WERI-Rb-1 (cell line): ENCODE measurements at regions not wholly inside any gene's neighbourhood (a gene's known extent, or its start where the extent isn't known, plus 50 kb on each side); places are given as distances from the start of the nearest gene placed in this dataset.

Experiments used
- DNase-seq: peaks from one replicate; pipeline ENCODE4 v3.0.0-alpha.2; 2020
- H3K27ac ChIP-seq: fragments of 250-450 bp; sonication (Bioruptor Pico); 2 replicates; pipeline ENCODE4 v1.5.1; 2020; ENCODE audit warnings: mild to moderate bottlenecking, moderate library complexity
- H3K27me3 ChIP-seq: fragments of 250-450 bp; sonication (Bioruptor Pico); 2 replicates; pipeline ENCODE4 v1.5.1; 2021; ENCODE audit warnings: mild to moderate bottlenecking, low read depth, moderate library complexity; ENCODE audit not compliant: insufficient read depth, severe bottlenecking
- H3K36me3 ChIP-seq: fragments of 250-450 bp; sonication (Bioruptor Pico); 2 replicates; pipeline ENCODE4 v1.5.1; 2020; ENCODE audit warnings: mild to moderate bottlenecking, moderate library complexity
- H3K4me3 ChIP-seq: 2 replicates; pipeline ENCODE4 v1.5.1; 2011; ENCODE audit warnings: low read depth, mild to moderate bottlenecking, control low read depth, low read length
- H3K9me3 ChIP-seq: fragments of 250-450 bp; sonication (Bioruptor Pico); 2 replicates; pipeline ENCODE4 v1.5.1; 2021; ENCODE audit warnings: mild to moderate bottlenecking, moderate library complexity; ENCODE audit not compliant: severe bottlenecking
- CTCF ChIP-seq: IDR thresholded peaks from 2 replicates; pipeline ENCODE4 v1.5.1; 2011; ENCODE audit warnings: low read depth, mild to moderate bottlenecking, control low read depth, inconsistent platforms, low read length

GRCh38 chr4:140242357-140243277 is 88.6 kb upstream of the MAML3 start:
- Histone ChIP-seq H3K4me3 (no peak overlapping the region), H3K27me3 (no peaks in the 10 kb centered on the region), H3K36me3 (no peaks in the 10 kb centered on the region), H3K9me3 (no peaks in the 10 kb centered on the region), H3K27ac (peak overlapping the region; percentile 21)
- TF ChIP-seq CTCF = no peak
- DNase-seq = no peak

- peak; percentile 82 for DNase-seq
- Histone ChIP-seq H3K27me3 (no peaks in the 10 kb centered on the region), H3K9me3 (no peaks in the 10 kb centered on the region), H3K36me3 (no peaks in the 10 kb centered on the region), H3K27ac (peak overlapping the region; percentile 85), H3K4me3 (no peak overlapping the region)
- TF ChIP-seq CTCF = no peak
Observed at GRCh38 chr4:140240237-140240636, 86.3 kb upstream of the MAML3 start.

- Histone ChIP-seq H3K27ac (peak overlapping the region; percentile 85), H3K36me3 (no peaks in the 10 kb centered on the region), H3K27me3 (no peaks in the 10 kb centered on the region), H3K9me3 (no peaks in the 10 kb centered on the region), H3K4me3 (no peak overlapping the region)
- DNase-seq = peak; percentile 37
- TF ChIP-seq CTCF = no peak
Observed at GRCh38 chr4:140239311-140239710, 85.3 kb upstream of the MAML3 start.

- no peak for TF ChIP-seq CTCF
- H3K9me3 ChIP-seq = no peaks in the 10 kb centered on the region
- no peaks in the 10 kb centered on the region for H3K27me3 ChIP-seq
- H3K4me3 ChIP-seq = no peak overlapping the region
- peak overlapping the region; percentile 85 for H3K27ac ChIP-seq
- H3K36me3 ChIP-seq = no peaks in the 10 kb centered on the region
- peak; percentile 82 for DNase-seq
Observed at GRCh38 chr4:140238351-140239056, 84.5 kb upstream of the MAML3 start.

GRCh38 chr4:140237616-140238350 is 83.8 kb upstream of the MAML3 start:
- no peaks in the 10 kb centered on the region for H3K27me3 ChIP-seq
- no peak for TF ChIP-seq CTCF
- H3K27ac ChIP-seq = peak overlapping the region; percentile 85
- peak; percentile 83 for DNase-seq
- no peaks in the 10 kb centered on the region for H3K36me3 ChIP-seq
- H3K9me3 ChIP-seq = no peaks in the 10 kb centered on the region
- H3K4me3 ChIP-seq = no peak overlapping the region; the same call in 1 of the 2 replicates
